ENCODE measurements at regions not wholly inside any gene's neighbourhood (a gene's known extent, or its start where the extent isn't known, plus 50 kb on each side); places are given as distances from the start of the nearest gene placed in this dataset.

DNA sequence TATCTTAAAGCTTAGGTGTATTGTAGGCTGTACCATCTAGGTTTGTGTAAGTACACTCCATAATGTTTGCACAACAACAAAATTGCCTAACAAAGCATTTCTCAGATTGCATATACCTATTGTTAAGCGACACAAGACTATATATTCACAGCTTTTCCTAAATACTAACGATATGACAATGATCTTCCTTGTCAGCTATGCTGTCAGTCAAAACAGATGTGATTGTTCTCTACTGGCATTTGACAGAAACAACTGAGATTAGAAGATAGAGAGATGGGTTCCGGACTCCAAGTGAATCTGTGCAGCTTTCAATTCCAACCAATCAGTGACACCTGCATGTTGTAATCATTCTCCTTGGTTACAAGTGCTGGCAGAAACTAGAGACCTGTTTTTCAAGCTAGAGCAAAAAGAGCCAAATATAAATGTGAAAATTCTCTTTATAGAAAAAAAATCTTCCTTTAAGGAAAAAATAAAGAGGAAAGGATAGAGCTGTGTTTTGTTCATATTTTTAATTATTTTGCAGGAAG, 1232.3 kb upstream of the SLC39A10 start:
- H3K4me3 ChIP-seq, result no peak overlapping the region
- H3K4me1 ChIP-seq, result no peaks in the 10 kb centered on the region
- H3K27me3 ChIP-seq, result no peaks in the 10 kb centered on the region
- WGBS, 2 donors, result 53 to 80% methylated on average over 3 of the region's 3 CpGs
- TF ChIP-seq POLR2A (IDR thresholded peaks at IDR 0.05) (no peak), EP300 (IDR thresholded peaks at IDR 0.05) (no peak), POLR2AphosphoS5 (IDR thresholded peaks at IDR 0.05) (no peak)
- TF ChIP-seq, protein P1, sequence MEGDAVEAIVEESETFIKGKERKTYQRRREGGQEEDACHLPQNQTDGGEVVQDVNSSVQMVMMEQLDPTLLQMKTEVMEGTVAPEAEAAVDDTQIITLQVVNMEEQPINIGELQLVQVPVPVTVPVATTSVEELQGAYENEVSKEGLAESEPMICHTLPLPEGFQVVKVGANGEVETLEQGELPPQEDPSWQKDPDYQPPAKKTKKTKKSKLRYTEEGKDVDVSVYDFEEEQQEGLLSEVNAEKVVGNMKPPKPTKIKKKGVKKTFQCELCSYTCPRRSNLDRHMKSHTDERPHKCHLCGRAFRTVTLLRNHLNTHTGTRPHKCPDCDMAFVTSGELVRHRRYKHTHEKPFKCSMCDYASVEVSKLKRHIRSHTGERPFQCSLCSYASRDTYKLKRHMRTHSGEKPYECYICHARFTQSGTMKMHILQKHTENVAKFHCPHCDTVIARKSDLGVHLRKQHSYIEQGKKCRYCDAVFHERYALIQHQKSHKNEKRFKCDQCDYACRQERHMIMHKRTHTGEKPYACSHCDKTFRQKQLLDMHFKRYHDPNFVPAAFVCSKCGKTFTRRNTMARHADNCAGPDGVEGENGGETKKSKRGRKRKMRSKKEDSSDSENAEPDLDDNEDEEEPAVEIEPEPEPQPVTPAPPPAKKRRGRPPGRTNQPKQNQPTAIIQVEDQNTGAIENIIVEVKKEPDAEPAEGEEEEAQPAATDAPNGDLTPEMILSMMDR (IDR thresholded peaks at IDR 0.05), result no peak
- no peak for DNase-seq
- intact Hi-C loops (cut with DNase I), result no loop called here
- H3K27ac ChIP-seq, result no peak overlapping the region
- H3K9me3 ChIP-seq, result no peaks in the 10 kb centered on the region
- H3K36me3 ChIP-seq, result no peaks in the 10 kb centered on the region

DNA sequence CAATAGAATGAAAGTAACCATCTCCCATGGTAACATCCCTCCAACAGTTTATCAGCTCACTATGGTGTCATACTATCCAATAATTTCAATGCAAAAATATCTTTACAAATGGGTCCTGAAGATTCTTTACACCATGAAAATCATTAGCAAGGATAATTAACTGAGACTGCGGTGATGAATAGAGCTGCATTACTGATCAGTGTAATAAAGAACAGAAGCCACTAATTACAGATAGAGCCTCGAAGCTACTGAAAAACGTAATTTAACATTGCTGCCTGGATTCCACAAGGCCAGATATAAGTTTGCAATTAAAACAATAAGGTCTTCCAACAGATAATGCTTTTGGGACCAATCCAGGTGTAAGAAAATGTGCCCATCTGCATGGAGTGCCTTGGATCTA, 1245.8 kb upstream of the SLC39A10 start:
- 69 to 84% methylated on average over 3 of the region's 3 CpGs for WGBS, 2 donors
- H3K27ac ChIP-seq, result no peak overlapping the region

DNA sequence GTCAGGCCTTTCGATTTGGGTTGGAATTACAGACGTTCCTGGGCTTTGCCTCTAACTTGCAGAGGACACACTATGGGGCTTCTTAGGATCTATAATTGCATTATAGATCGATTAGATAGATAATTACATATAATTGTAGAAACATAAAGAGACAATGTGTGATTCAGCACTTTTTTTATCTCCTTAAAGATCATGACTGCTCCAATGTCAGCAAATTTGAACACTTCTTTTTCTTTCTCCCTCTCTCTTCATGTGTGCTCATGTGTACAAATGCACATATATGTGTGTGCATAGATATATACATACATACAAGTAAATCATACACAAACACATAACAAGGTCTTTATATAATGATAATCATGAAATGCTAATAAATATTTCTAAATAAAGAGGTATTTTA, 1261.2 kb upstream of the SLC39A10 start:
- TF ChIP-seq, protein P1 (IDR thresholded peaks at IDR 0.05), result no peak
- TF ChIP-seq POLR2AphosphoS5 (IDR thresholded peaks at IDR 0.05), result no peak
- TF ChIP-seq POLR2A (IDR thresholded peaks at IDR 0.05), result no peak
- TF ChIP-seq EP300 (IDR thresholded peaks at IDR 0.05), result no peak
- intact Hi-C loops (cut with DNase I), result no loop called here
- DNase-seq, result no peak
- no peaks in the 10 kb centered on the region for H3K36me3 ChIP-seq
- H3K27me3 ChIP-seq, result no peaks in the 10 kb centered on the region
- no peaks in the 10 kb centered on the region for H3K9me3 ChIP-seq
- no peaks in the 10 kb centered on the region for H3K4me1 ChIP-seq
- H3K4me3 ChIP-seq, result no peak overlapping the region
- no peak overlapping the region for H3K27ac ChIP-seq
- WGBS, 2 donors, result 82 to 86% methylated on average over 3 of the region's 3 CpGs

More for the DNA sequence above, 1245.8 kb upstream of the SLC39A10 start:
- no peak overlapping the region for H3K4me3 ChIP-seq
- no peaks in the 10 kb centered on the region for H3K36me3 ChIP-seq
- no peaks in the 10 kb centered on the region for H3K27me3 ChIP-seq
- no peaks in the 10 kb centered on the region for H3K4me1 ChIP-seq
- TF ChIP-seq, protein P1 (IDR thresholded peaks at IDR 0.05), result no peak
- no peak for TF ChIP-seq POLR2A (IDR thresholded peaks at IDR 0.05)
- TF ChIP-seq EP300 (IDR thresholded peaks at IDR 0.05), result no peak
- no peak for TF ChIP-seq POLR2AphosphoS5 (IDR thresholded peaks at IDR 0.05)
- peaks cover 0 to 3% (median 0%) of the 10 kb centered on the region in 4 donors for H3K9me3 ChIP-seq
- intact Hi-C loops (cut with DNase I), result no loop called here
- DNase-seq, result no peak

DNA sequence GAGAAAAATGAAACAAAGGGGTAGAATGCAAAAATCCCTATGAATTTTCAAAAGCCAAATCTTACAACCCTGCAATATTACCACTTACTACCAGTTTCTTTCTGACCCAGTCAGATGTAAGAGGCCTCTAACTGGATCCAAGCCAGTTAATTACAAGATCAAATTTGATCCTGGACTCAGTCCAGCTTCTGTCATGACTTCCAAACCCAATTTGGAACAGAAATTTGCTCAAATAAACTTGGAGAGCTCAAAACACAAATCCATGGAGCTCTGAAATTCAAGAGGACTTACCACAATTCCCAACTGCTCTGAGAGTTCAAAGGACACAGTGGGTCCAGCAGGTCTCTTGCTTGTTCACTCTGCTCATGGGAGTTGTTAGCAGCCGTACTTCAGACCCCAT, 1271.7 kb upstream of the SLC39A10 start:
- no peaks in the 10 kb centered on the region for H3K4me1 ChIP-seq
- no peak for DNase-seq
- H3K27ac ChIP-seq, result no peak overlapping the region
- TF ChIP-seq EP300 (IDR thresholded peaks at IDR 0.05) (no peak), POLR2A (IDR thresholded peaks at IDR 0.05) (no peak), POLR2AphosphoS5 (IDR thresholded peaks at IDR 0.05) (no peak)
- TF ChIP-seq, protein P1 (IDR thresholded peaks at IDR 0.05), result no peak
- no peaks in the 10 kb centered on the region for H3K9me3 ChIP-seq
- H3K27me3 ChIP-seq, result no peaks in the 10 kb centered on the region
- 63 to 84% methylated on average over 1 of the region's 1 CpG for WGBS, 2 donors
- no peak overlapping the region for H3K4me3 ChIP-seq
- no peaks in the 10 kb centered on the region for H3K36me3 ChIP-seq
- intact Hi-C loops (cut with DNase I), result no loop called here

DNA sequence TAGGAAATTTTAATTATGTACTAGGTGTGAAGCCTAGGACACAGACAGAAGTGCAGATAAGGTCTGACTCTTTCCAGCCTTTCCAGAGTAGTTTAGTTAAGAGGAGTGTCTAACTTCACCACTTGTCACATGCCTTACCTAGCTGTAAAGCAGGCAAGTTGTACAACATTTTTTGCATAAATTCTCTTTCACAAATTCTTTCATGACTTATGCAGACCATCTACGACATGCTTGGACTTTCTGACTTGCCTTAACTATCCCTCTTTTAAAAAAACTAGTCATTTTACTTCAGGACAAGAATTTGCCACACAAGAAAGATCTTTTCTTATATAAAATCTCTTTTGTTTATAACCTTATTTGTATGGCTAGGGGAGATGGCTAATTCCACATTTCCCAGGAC, 1273.6 kb upstream of the SLC39A10 start:
- WGBS, 2 donors, result 10 to 42% methylated on average over 1 of the region's 1 CpG
- Histone ChIP-seq H3K9me3 (no peaks in the 10 kb centered on the region), H3K4me3 (no peak overlapping the region), H3K27me3 (no peaks in the 10 kb centered on the region), H3K27ac (no peak overlapping the region), H3K4me1 (no peaks in the 10 kb centered on the region), H3K36me3 (no peaks in the 10 kb centered on the region)
- no peak for TF ChIP-seq POLR2A (IDR thresholded peaks at IDR 0.05)
- TF ChIP-seq, protein P1 (IDR thresholded peaks at IDR 0.05), result no peak
- DNase-seq, result no peak
- intact Hi-C loops (cut with DNase I), result no loop called here

Measured in sigmoid colon (tissue), 6 donors.